ENCODE measurements at regions not wholly inside any gene's neighbourhood (a gene's known extent, or its start where the extent isn't known, plus 50 kb on each side); places are given as distances from the start of the nearest gene placed in this dataset.

- Histone ChIP-seq H2AFZ (ENCODE audit: low read depth, low read length) (no peak overlapping the region), H3K9ac (ENCODE audit: insufficient read depth in 1 of 2, low read depth in 2 of 2, low read length in 2 of 2) (no peak overlapping the region), H3K4me3 (no peak overlapping the region), H3K79me2 (ENCODE audit: control insufficient read depth, insufficient read depth, low read length) (no peaks in the 10 kb centered on the region), H4K20me1 (replicated peaks; ENCODE audit: control insufficient read depth, insufficient read depth, low read length) (no peaks in the 10 kb centered on the region), H3K9me3 (replicated peaks; ENCODE audit: control insufficient read depth, insufficient read depth, low read depth, low read length) (no peaks in the 10 kb centered on the region), H3K4me1 (replicated peaks in 1 of 2; ENCODE audit: control insufficient read depth in 2 of 2, insufficient read depth in 2 of 2, low read length in 2 of 2) (no peaks in the 10 kb centered on the region), H3K27ac (ENCODE audit: extremely low read depth, low read depth, low read length) (no peak overlapping the region), H3K36me3 (ENCODE audit: control insufficient read depth, insufficient read depth, low read length) (no peaks in the 10 kb centered on the region), H3K9me1 (ENCODE audit: control insufficient read depth, insufficient read depth, low read length) (no peaks in the 10 kb centered on the region), H3K27me3 (ENCODE audit: control insufficient read depth in 2 of 2, insufficient read depth in 2 of 2, low read length in 2 of 2) (no peaks in the 10 kb centered on the region), H3K4me2 (ENCODE audit: insufficient read depth, low read length) (no peak overlapping the region)
- intact Hi-C loops (cut with micrococcal nuclease), result no loop called here
- POLR2A ChIA-PET, result no interaction called here
- BruUV-seq (replicated peaks), result no TSS peak
- no peak for TF ChIP-seq NCOA6 (IDR thresholded peaks at IDR 0.05)
- TF ChIP-seq ZC3H8 (IDR thresholded peaks at IDR 0.05), result no peak
- FAIRE-seq, result no peak
- in situ Hi-C loops (cut with MboI), result no loop called here
- DNase-seq (ENCODE audit: extremely low read depth in 1 of 4, low spot score in 3 of 4), result no peak
- CTCF ChIA-PET (ENCODE audit: low intra/inter-chr PET ratio), result no interaction called here
- no peak for ATAC-seq
- WGBS (ENCODE audit: insufficient coverage, low coverage, missing lambda C conversion rate), result 0% methylated on average over 5 of the region's 6 CpGs
These were observed 334.5 kb upstream of the SKOR2 start for GRCh38 chr18:47585914-47586313.

DNA sequence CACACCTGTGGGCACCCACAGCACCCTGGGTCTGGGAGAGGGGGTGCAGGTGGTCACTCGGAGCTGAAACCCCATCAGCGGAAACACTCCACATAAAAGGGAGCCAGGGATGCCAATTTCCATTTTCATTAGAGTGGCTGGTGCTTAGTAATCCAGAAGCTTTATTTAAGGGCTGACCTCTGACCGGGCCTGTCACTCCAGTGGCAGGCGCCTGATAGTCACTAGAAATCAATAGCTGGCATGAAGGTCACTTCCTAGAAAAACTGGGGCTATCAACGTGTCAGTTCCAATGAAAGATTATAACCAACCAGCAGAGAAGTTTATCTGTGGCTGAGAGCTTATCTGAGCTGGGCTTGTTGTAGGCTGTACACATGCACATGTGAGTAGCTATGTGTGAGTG lies 333.7 kb upstream of the SKOR2 start:
- Histone ChIP-seq H3K4me3 (no peak overlapping the region), H3K4me1 (replicated peaks in 1 of 2; ENCODE audit: control insufficient read depth in 2 of 2, insufficient read depth in 2 of 2, low read length in 2 of 2) (no peaks in the 10 kb centered on the region), H3K4me2 (ENCODE audit: insufficient read depth, low read length) (no peak overlapping the region), H3K9me3 (replicated peaks; ENCODE audit: control insufficient read depth, insufficient read depth, low read depth, low read length) (no peaks in the 10 kb centered on the region), H3K79me2 (ENCODE audit: control insufficient read depth, insufficient read depth, low read length) (no peaks in the 10 kb centered on the region), H2AFZ (ENCODE audit: low read depth, low read length) (no peak overlapping the region), H3K36me3 (ENCODE audit: control insufficient read depth, insufficient read depth, low read length) (no peaks in the 10 kb centered on the region), H3K27ac (ENCODE audit: extremely low read depth, low read depth, low read length) (no peak overlapping the region), H3K9me1 (ENCODE audit: control insufficient read depth, insufficient read depth, low read length) (no peaks in the 10 kb centered on the region), H3K27me3 (ENCODE audit: control insufficient read depth in 2 of 2, insufficient read depth in 2 of 2, low read length in 2 of 2) (no peaks in the 10 kb centered on the region), H4K20me1 (replicated peaks; ENCODE audit: control insufficient read depth, insufficient read depth, low read length) (no peaks in the 10 kb centered on the region), H3K9ac (ENCODE audit: insufficient read depth in 1 of 2, low read depth in 2 of 2, low read length in 2 of 2) (no peak overlapping the region)
- CTCF ChIA-PET (ENCODE audit: low intra/inter-chr PET ratio), result no interaction called here
- ATAC-seq (no peak), FAIRE-seq (no peak), DNase-seq (ENCODE audit: extremely low read depth in 1 of 4, low spot score in 3 of 4) (no peak)
- no TSS peak for BruUV-seq (replicated peaks)
- POLR2A ChIA-PET, result no interaction called here
- no peak for TF ChIP-seq MCM3 (IDR thresholded peaks at IDR 0.05)
- no peak for TF ChIP-seq ZNF507 (tag; conservative IDR thresholded peaks at IDR 0.05)
- no peak for TF ChIP-seq IRF1 (CRISPR knock-in tag; IDR thresholded peaks at IDR 0.05; ENCODE audit: borderline replicate concordance)
- TF ChIP-seq TSC22D4 (tag; IDR thresholded peaks at IDR 0.05), result no peak
- no peak for TF ChIP-seq ATF7 (IDR thresholded peaks at IDR 0.05)
- TF ChIP-seq, protein P1, sequence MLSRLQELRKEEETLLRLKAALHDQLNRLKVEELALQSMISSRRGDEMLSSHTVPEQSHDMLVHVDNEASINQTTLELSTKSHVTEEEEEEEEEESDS (CRISPR knock-in tag; IDR thresholded peaks at IDR 0.05), result no peak
- TF ChIP-seq MBD1 (CRISPR knock-in tag; IDR thresholded peaks at IDR 0.05), result no peak
- TF ChIP-seq ZNF274 (IDR thresholded peaks at IDR 0.05; ENCODE audit: borderline replicate concordance, low read depth, low read length), result no peak
- in situ Hi-C loops (cut with MboI) (no loop called here), intact Hi-C loops (cut with micrococcal nuclease) (no loop called here)
- 2% methylated on average over 5 of the region's 5 CpGs for WGBS (ENCODE audit: insufficient coverage, low coverage, missing lambda C conversion rate)

Measured in K562 (cell line).